ENCODE measurements at regions not wholly inside any gene's neighbourhood (a gene's known extent, or its start where the extent isn't known, plus 50 kb on each side); places are given as distances from the start of the nearest gene placed in this dataset.

GRCh38 chr3:34180532-34180931 is 382.1 kb downstream of the PDCD6IP start:
- no peaks in the 10 kb centered on the region for H3K9me3 ChIP-seq
- no peak for TF ChIP-seq CTCF (IDR thresholded peaks at IDR 0.05)
- no peak overlapping the region for H3K4me3 ChIP-seq
- no peaks in the 10 kb centered on the region for H3K36me3 ChIP-seq
- ATAC-seq (peak; percentile 77), DNase-seq (no peak)
- peaks cover 0 to 4% of the 10 kb centered on the region in 2 donors for H3K4me1 ChIP-seq
- no peak overlapping the region for H3K27ac ChIP-seq
- intact Hi-C loops (cut with DNase I) = no loop called here
- H3K27me3 ChIP-seq = no peaks in the 10 kb centered on the region

- ATAC-seq (no peak), DNase-seq (no peak)
- intact Hi-C loops (cut with DNase I) = no loop called here
- Histone ChIP-seq H3K36me3 (no peaks in the 10 kb centered on the region), H3K4me1 (no peaks in the 10 kb centered on the region), H3K27me3 (no peaks in the 10 kb centered on the region), H3K27ac (no peak overlapping the region), H3K9me3 (no peaks in the 10 kb centered on the region), H3K4me3 (no peak overlapping the region)
- no peak for TF ChIP-seq CTCF (IDR thresholded peaks at IDR 0.05)
Measured at GRCh38 chr3:34183114-34183513, 384.7 kb downstream of the PDCD6IP start.

- Histone ChIP-seq H3K9me3 (no peaks in the 10 kb centered on the region), H3K4me1 (no peaks in the 10 kb centered on the region), H3K4me3 (no peak overlapping the region), H3K36me3 (no peaks in the 10 kb centered on the region), H3K27me3 (no peaks in the 10 kb centered on the region), H3K27ac (no peak overlapping the region)
- TF ChIP-seq CTCF (IDR thresholded peaks at IDR 0.05) = no peak
- DNase-seq (no peak), ATAC-seq (no peak)
- intact Hi-C loops (cut with DNase I) = no loop called here
Measured at GRCh38 chr3:34183611-34184340, 385.3 kb downstream of the PDCD6IP start.

- H3K27ac ChIP-seq = no peak overlapping the region
- no peak for ATAC-seq
- H3K9me3 ChIP-seq = no peaks in the 10 kb centered on the region
- no peaks in the 10 kb centered on the region for H3K36me3 ChIP-seq
- TF ChIP-seq CTCF (IDR thresholded peaks at IDR 0.05) = no peak
- no peak for DNase-seq
- no peaks in the 10 kb centered on the region for H3K27me3 ChIP-seq
- intact Hi-C loops (cut with DNase I) = no loop called here
- no peak overlapping the region for H3K4me3 ChIP-seq
- H3K4me1 ChIP-seq = no peaks in the 10 kb centered on the region
Measured at GRCh38 chr3:34185301-34185700, 386.9 kb downstream of the PDCD6IP start.

GRCh38 chr3:34189133-34189532 is 390.7 kb downstream of the PDCD6IP start:
- intact Hi-C loops (cut with DNase I) = no loop called here
- H3K9me3 ChIP-seq = no peaks in the 10 kb centered on the region
- H3K4me3 ChIP-seq = no peak overlapping the region
- no peaks in the 10 kb centered on the region for H3K4me1 ChIP-seq
- no peaks in the 10 kb centered on the region for H3K36me3 ChIP-seq
- DNase-seq (no peak), ATAC-seq (no peak)
- H3K27ac ChIP-seq = no peak overlapping the region
- H3K27me3 ChIP-seq = no peaks in the 10 kb centered on the region
- no peak for TF ChIP-seq CTCF (IDR thresholded peaks at IDR 0.05)

Data from left lung (tissue), 4 donors.